A673 (cell line): ENCODE measurements at regions not wholly inside any gene's neighbourhood (a gene's known extent, or its start where the extent isn't known, plus 50 kb on each side); places are given as distances from the start of the nearest gene placed in this dataset.

Source experiments
- EZH2 ChIP-seq: fragments of 200-600 bp; sonication (generic); IDR thresholded peaks from 2 replicates; pipeline ENCODE4 v1.6.1; 2017; ENCODE audit warnings: borderline replicate concordance, low read depth, mild to moderate bottlenecking, mixed read lengths, antibody characterized with exemption, low read length; ENCODE audit not compliant: poor library complexity, severe bottlenecking
- TF ChIP-seq, protein P1 (sequence below): fragments of 300-800, 200-600 bp; sonication (generic); conservative IDR thresholded peaks from 2 replicates; pipeline ENCODE4 v1.5.1; 2017; ENCODE audit warnings: low read depth, mild to moderate bottlenecking, antibody characterized with exemption, low read length, moderate library complexity, mixed read lengths

- TF ChIP-seq, protein P1, sequence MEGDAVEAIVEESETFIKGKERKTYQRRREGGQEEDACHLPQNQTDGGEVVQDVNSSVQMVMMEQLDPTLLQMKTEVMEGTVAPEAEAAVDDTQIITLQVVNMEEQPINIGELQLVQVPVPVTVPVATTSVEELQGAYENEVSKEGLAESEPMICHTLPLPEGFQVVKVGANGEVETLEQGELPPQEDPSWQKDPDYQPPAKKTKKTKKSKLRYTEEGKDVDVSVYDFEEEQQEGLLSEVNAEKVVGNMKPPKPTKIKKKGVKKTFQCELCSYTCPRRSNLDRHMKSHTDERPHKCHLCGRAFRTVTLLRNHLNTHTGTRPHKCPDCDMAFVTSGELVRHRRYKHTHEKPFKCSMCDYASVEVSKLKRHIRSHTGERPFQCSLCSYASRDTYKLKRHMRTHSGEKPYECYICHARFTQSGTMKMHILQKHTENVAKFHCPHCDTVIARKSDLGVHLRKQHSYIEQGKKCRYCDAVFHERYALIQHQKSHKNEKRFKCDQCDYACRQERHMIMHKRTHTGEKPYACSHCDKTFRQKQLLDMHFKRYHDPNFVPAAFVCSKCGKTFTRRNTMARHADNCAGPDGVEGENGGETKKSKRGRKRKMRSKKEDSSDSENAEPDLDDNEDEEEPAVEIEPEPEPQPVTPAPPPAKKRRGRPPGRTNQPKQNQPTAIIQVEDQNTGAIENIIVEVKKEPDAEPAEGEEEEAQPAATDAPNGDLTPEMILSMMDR = no peak
- no peak for TF ChIP-seq EZH2
Observed at GRCh38 chr6:19605624-19606023, 231.5 kb upstream of the ID4 start.
